NCI-H2196 treated with DMSO at 0.1 percent for 48 hours (cell line): ENCODE measurements at regions not wholly inside any gene's neighbourhood (a gene's known extent, or its start where the extent isn't known, plus 50 kb on each side); places are given as distances from the start of the nearest gene placed in this dataset.
A peak's percentile ranks its signal among the peaks of the same experiment; 100 is the strongest.
"Not testable (repeated sequence)": the region's sequence is repeated elsewhere in the genome, so short reads cannot be mapped to it uniquely, and the experiment has no call there.

Experiments used
- DNase-seq: peaks from one replicate; lab custom pipeline; 2025; ENCODE audit not compliant: unreplicated experiment; lab: John Stamatoyannopoulos, UW

DNA sequence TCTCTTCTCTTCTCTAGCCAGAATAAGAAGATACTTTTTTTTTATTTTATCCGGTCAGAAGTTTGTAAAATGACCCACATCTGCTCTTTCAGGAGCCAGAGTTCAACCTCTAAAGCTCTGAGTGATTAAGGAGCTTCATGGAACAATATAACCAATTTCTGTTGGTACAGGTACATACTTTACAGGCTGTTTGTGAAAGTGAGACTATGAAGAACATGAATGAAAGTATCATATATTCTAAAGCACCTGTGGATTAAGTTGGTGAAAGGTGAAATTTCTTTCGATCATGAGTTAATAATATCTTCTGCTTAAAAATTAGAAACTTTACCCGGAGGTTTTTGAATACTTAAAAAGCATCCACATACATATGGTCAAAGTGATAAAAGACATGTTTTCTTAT is 65.2 kb downstream of the DMRT2 start:
- DNase-seq: no peak

DNA sequence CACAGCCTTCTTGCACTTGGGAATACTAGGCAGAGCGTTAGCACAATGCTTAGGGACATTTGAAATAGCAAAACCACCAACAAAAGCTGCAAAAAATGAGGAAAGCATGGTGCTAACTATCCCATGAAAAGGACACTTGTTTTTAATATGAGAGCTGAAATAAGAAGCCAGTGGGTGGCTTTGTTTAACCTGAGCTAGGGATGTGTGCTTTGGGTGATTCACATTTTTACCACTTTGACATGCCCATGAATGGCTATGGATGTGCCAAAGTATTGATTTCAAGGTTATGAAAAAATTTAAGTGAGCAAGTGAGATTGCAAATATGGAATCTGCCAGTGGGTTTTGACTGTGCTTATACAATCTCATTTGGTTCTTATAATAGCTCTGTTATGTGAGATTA is 67.3 kb downstream of the DMRT2 start:
- no peak for DNase-seq

DNA sequence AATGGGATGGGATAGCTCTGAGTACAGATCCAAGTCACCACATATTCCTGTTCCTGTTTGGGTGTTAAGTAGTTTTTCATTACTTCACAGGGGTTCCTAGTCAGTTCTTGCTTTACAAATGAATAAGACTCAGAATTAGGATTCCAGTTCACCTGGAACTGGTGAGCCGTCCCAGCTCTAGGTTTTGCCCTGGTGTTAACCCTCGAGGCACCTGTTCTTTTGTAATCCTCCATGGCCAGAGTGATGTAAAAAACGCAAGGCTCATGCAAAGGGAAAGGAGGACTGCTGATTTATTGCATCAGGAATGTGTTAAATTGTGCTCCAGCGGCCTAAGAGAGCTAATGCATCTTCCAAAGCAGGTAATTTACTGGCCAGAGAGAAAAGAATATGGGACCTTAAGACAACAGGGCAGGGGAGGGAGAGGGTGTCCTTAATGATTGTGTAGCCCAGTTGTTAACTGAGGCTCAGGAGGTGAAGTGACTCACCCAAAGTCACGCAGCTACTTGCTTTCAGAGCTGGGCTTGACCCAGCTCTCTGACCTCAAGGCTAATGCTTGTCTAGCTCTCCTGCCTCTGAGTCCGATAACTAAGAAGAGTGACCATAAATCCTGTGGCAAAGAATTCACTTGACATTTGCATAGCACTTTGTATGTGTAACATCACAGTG is 70.5 kb downstream of the DMRT2 start:
- no peak for DNase-seq

DNA sequence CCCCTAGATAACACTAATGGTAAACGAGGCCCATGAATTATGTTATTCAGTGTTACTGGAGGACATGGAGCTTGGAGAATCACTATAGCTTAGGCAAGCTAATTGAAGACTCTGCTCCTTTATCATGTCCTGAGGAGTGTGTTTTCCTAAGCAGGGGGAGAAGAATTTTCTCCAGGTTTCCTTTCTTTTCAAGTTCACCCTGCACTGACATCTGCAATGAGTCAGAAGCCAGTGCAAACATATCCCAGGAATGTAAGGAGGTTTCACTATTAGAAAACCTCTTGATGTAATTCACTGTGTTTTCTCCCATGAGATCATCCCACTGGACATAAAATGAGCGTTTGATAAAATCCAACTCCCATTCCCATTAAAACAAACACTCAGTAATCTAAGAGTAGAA is 75.6 kb downstream of the DMRT2 start:
- no peak for DNase-seq

DNA sequence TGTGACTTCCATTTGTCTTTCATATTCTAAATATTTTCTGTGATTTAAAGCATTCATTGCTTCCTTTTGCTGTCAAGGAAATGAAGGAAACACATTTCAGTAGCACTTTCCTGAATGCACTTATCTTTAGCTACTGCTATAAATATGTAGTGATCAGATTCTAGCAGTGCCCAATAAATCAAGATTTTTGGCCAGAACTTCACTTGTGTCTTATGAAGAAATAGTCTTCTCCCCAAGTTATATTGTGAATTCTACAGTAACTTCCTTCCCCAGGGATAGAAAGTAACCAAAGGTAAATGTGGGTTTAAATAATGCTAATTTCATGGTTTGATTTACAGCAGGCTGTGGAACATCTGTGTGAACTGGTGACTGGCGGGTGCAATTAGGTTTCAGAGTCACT is 77.9 kb downstream of the DMRT2 start:
- DNase-seq: no peak

DNA sequence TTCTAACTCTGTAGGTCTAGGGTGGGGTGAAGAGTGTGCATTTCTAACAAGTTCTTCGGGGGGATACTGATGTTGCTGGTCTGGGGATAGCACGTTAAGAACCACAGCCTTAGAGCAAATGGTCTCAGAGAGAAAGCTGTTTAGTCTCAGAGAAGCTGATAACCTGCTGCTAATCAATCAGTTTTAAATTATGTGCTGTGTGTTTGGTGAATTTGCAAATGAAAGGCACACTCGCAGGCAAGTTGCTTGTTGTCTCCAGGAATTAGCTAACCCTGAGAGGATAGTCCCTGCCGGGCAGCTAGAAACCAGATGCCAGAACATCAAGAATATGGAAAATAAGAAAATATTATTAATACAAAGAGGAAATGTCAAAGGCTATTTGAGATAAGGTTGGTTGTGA is 79.2 kb downstream of the DMRT2 start:
- no peak for DNase-seq

DNA sequence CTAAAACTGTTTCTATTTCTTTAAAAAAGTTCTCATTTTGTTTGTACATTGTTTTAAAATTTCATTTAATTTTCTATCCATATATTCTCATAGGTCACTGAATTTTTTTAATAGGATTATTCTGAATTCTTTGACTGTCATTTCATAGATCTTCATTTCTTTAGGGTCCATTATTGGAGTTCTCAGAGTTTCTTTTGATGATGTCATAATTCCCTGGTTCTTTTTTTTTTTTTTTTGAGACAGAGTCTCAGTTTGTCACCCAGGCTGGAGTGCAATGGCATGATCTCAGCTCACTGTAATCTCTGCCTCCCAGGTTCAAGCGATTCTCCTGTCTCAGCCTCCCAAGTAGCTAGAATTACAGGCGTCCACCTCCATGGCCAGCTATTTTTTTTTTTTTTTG is 89.9 kb downstream of the DMRT2 start:
- no peak for DNase-seq

DNA sequence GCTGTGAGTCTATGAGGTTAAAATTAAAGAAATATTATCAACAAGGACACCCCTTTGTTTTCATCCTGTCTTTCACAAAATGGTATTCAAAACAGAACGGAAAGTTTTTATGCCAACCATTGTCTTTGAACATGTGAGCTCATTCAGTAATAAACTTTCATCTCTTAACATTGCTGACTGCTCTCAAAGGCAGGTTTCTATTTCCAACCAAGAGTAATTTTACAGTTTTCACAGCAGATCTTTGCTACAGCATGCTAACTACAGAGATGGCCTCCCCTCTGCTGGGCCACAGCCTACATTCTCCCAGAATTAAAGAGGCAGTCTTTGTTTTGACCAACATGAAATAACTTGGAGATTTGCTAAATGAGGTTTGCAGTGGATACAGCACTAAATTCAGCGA is 101.5 kb downstream of the DMRT2 start:
- no peak for DNase-seq

DNA sequence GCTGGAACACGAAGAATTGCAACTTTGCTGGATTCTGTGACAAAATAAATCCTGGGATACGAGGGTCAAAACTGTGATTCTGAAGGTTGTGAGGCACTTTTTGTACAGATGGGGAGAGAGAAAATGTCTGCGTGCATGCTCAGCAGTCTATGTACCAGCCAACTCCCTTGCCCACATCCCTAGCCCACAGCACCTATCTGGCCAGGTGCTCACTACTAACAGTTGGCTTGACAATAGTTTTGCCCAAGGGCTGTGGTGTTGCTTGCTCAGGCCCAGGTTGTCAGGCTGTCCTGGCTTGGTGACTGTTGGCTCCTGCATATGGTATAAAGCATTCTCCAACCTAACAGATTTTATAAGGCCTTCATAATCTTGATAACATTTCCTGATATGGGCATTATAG is 102.0 kb downstream of the DMRT2 start:
- no peak for DNase-seq

DNA sequence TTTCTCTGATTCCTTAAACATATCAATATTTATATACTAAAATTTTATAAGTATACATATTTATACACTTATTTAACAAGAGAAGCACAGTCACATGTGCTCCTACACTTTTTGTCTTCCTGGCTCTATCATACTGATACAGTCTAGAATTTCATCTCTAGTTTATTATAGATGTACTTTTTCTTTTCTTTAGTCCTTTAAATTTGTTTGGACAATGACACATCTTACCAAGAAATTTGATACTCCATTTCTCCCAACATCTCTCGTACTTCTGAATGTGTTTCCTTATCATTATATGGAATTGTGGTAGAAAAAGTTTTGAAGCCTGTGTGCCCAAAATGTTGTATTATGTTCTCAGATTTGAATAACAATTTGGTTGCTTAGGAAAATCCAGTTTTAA is 104.6 kb downstream of the DMRT2 start:
- no peak for DNase-seq

DNA sequence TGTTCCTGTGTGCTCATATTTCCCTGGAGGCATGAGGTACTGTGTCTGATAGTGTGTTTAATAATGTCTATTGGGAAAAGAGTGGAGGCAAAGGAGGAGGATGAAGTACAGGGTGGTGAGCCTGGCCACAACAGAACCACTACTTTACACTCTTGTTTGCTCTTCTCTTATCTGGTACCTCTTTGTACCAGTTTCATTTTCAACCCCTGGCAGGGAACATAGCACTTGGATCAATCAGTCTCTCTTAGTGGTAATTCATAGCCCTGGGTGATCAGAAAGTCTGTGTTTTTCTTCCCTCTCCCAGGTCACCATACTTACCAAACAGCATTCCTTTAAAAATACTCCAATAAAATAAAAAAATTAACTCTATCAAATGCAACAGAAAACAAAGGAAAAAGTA is 105.4 kb downstream of the DMRT2 start:
- DNase-seq: no peak

DNA sequence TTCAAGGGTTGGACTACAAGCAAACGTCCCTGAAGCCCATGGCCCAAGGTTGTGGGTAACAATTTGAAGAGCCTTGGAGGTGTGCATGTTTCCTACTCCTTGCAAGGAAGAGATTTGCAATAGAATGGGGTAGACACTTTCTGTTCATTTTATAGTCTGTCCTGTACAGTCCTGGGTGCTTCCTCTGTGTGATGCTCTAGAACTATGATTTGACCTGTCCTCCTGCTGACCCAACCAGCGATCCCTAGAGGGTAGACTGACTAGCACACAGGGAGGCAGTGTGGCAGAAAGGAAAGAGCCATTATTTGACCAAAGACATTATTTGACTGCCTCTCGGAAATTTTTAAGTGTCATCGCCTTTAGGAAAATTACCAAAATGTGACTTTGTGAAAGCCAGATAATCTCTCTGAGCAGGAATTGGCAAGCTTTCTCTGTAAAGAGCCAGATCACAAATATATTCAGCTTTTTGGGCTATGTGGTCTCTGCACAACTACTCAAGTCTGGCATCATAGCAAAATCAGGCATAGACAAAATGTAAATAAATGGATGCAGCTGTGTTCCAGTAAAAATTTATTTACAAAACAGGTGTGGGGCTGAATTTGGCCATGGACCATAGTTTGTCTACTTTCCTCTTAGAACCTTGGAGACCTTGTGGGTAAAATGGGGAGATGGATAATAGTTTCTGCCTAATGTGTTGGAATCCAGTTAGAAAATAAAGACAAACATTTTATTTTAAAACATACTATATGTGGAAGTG is 106.8 kb downstream of the DMRT2 start:
- no peak for DNase-seq

DNA sequence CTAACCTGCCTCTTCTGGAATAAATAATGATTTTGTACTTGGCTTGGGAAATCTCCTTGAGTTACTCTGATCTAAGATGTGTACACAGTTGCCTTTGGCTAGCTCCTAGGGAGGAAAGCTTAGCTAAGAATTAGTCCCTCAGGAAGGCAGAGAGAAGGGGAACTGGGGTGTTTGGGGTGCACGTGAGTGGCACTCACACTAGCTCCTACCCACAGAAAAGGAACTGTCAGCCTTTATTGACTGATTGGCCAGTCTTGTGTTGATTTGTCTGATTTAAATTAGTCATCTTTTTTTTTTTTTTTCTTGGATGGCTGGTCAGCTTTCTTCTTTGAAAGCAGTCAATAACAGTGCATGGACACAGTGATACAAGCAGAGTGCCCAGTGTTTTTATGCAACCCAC is 107.7 kb downstream of the DMRT2 start:
- DNase-seq: no peak

DNA sequence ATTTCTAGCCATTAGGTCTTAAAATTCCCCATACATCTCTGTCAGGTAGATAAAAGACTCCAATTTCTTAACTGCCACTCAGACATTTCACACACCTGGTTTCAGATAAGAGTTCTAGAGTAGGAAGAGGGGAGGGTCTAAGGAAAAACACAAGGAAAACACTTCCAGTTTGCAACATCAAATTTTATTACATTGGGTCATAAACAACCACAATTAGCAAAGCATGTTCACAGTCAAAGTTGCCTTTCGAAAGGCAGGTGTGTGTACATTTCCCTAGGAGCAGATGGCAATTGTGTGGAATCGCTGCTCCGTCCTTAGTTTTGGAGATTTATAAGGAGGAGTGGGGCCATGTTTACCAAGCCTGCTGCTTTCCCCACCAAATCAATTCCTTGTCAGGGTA is 120.8 kb downstream of the DMRT2 start:
- DNase-seq: no peak

DNA sequence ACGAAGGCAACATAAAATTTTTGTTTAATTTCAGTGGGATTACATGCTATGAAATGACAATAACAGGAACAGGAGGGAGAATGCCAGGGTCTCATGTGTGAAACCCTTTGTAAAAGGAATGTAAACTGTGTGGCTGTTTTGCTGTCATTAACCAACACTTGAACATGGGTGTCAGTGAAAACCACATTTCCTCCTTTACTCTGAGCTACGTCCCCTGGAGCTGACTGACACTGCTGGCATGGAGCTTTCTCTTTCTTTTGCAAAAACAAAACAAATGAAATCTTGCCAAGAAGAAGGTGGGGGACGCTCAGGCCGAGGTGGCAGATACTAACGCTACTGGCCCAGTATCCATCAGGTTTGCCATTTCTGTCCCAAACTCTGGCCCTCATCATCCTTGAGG is 121.4 kb downstream of the DMRT2 start:
- DNase-seq: no peak

DNA sequence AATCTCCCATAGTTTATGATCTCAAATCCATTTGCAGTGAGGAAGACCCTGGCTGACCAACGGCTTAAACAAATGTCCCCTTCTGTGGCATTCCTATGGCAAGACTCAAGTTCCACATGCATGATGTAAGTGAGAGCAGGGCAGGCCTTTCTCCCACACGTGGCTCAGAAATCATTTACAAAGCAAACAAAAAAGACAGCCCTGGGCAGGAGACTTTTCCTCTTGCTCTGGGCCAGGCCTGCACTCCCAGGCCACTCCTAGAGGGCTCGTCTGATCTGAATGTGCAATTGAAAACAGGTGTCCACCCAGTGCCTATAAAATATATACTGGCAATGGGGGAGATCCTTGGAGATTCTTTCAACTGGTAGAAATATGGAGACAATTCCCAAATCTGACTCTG is 123.1 kb downstream of the DMRT2 start:
- no peak for DNase-seq

DNA sequence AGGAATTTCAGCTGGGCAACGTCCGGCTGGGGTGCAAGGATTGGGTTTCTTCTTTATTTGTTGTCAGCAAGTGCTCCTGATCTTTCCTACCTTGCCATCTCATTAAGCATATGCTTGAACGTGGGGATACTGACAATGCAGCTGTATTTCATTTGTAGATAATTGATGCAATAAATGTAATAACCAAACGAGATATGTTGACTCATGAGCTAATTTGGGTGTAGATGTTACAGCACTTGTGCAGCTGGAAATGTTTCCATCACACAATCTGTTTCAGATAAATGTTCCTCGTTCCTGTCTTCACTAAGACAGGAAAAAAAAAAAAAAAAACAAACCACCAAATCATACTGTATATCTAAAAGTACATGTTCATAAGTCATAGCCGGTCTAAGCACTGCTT is 123.8 kb downstream of the DMRT2 start:
- DNase-seq: no peak

DNA sequence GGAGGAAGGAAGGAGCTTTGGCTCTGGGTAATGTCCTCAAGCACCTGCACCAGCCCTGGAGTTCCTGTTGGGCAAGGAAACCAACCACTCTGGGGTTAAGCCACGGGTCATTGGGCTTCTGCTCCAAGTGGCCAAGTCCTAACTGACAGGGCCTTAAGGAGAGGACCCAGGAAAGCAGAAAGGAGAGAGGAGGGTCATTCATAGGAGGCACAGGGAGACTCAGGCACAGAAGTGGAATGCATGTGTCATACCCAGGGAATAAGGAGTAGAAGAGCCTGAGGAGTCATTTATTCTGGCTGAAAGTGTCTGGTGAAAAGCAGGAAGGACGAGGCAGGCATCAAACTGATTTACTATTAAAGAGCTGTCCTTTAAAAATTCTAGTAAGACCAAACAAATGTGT is 129.2 kb downstream of the DMRT2 start:
- DNase-seq: no peak

DNA sequence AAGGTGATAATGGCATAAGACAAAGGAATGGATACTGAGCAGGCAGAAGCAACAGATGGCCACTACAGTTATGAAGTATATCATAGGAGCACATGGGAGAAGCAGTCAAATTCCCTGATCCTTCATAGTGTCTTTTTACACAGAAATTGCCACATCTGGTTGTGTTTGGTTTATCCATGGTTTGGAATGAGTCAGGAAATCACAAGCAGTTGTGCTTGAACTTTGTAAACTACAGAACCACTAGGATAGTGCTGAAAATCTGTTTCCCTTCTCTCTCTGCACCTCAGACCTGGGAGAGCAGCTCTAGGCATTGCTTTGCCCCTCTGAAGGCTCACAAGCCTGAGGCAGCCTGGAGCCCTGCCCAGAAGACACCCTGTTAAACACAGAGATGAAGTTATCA is 134.0 kb downstream of the DMRT2 start:
- no peak for DNase-seq

DNA sequence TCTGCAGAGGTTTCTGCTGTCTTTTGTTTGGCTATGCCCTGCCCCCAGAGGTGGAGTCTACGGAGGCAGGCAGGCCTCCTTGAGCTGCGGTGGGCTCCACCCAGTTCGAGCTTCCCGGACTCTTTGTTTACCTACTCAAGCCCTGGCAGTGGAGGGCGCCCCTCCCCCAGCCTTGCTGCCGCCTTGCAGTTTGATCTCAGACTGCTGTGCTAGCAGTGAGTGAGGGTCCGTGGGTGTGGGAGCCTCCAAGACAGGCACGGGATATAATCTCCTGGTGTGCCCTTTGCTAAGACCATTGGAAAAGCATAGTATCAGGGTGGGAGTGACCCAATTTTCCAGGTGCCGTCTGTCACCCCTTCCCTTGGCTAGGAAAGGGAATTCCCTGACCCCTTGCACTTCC is 137.0 kb downstream of the DMRT2 start:
- DNase-seq: not testable (repeated sequence)

DNA sequence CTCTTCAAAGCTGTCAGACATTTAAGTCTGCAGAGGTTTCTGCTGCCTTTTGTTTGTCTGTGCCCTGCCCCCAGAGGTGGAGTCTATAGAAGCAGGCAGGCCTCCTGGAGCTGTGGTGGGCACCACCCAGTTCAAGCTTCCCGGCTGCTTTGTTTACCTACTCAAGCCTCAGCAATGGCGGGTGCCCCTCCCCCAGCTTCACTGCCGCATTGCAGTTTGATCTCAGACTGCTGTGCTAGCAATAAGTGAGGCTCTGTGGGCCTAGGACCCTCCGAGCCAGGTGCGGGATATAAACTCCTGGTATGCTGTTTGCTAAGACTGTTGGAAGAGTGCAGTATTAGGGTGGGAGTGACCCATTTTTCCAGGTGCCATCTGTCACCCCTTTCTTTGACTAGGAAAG is 145.5 kb downstream of the DMRT2 start:
- DNase-seq: not testable (repeated sequence)

DNA sequence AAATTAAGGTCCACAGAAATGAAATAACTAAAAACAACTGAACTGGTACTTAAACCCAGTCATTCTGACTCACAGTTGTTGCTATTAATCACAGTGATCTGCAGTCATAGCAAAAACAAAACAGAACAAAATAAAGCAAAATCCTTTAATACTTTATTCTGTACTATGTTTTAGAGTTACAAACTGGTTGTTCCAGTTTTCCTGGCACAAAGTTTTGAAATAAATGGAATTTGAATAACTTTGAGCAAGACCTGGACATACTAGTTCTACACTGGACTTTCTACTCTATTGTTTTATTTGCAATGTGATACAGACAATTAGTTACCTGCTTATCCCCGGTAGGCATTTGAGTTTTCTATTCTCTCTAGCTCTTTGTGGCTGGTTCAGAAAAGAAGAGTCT is 147.9 kb downstream of the DMRT2 start:
- no peak for DNase-seq

DNA sequence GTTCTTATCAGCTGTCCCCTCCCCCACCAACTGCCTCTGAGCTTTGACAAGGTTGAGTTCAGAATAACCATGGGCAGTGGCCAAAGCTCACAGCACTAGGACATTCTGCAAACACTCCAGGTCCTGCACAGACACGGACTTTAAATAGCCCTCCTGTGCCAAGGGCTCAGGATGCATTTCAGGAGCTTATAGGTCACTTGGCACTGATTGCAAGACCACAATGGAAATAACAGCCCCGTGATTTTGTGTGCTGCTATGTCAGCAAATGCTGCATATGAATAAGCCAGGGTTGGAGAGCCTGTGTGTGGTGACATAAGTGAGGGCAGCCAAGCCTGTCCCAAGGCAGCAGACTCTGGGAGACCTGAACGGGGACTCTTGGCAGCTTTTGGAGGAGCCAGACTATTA is 150.7 kb downstream of the DMRT2 start:
- peak; percentile 61 for DNase-seq
